T follicular helper cell (primary cell): ENCODE measurements at regions not wholly inside any gene's neighbourhood (a gene's known extent, or its start where the extent isn't known, plus 50 kb on each side); places are given as distances from the start of the nearest gene placed in this dataset.
"Not testable (repeated sequence)": the region's sequence is repeated elsewhere in the genome, so short reads cannot be mapped to it uniquely, and the experiment has no call there.

Source experiments
- DNase-seq: peaks from one replicate; pipeline ENCODE4 v3.0.0-alpha.2; 2020; ENCODE audit warnings: low read depth

DNA sequence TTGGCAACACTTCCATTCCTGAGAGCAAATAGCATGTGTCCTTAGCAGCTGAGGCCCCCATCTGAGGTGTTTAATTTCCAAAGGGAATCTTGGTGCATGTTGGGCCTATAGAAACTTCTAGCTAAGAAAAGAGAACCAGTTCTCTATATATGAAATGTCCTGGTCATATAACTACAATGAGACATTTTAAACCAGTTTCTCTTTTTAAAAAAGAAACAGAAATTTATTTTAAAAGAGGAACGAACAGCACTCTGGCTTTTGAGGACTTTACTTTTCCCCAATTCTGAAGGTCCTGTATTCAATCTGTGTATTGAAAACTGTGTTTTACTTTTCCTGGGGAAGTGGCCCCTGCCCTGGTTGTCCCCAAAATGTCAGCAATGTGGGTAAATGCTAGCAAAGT is 94.0 kb upstream of the FOXN2 start:
- no peak for DNase-seq

DNA sequence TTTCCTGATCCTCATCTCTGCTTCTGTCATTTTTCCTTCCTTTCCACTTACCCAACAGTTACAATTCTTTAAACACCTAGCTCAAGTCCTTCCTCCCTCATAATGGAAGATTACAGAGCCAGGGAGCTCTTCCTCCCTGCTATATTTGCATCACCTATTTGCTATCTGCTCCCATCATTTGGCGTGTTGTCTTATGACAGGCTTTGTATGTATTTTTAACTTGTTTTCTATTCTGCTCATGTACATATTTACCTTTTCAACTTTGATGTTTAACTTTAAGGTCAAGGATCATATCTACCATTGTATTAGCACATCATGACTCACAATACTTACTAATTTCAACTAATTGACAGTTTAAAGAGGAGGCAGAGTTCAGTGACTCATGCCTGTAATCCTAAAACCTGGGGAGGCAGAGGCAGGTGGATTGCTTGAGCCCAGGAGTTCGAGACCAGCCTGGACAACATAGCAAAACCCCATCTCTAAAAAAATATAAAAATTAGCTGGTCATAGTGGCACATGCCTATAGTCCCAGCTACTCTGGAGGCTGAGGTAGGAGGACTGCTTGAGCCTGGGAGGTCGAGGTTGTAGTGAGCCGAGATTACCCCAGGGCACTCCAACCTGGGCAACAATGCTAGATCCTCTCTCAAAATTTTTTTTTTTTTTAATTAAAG is 92.5 kb upstream of the FOXN2 start:
- no peak for DNase-seq

DNA sequence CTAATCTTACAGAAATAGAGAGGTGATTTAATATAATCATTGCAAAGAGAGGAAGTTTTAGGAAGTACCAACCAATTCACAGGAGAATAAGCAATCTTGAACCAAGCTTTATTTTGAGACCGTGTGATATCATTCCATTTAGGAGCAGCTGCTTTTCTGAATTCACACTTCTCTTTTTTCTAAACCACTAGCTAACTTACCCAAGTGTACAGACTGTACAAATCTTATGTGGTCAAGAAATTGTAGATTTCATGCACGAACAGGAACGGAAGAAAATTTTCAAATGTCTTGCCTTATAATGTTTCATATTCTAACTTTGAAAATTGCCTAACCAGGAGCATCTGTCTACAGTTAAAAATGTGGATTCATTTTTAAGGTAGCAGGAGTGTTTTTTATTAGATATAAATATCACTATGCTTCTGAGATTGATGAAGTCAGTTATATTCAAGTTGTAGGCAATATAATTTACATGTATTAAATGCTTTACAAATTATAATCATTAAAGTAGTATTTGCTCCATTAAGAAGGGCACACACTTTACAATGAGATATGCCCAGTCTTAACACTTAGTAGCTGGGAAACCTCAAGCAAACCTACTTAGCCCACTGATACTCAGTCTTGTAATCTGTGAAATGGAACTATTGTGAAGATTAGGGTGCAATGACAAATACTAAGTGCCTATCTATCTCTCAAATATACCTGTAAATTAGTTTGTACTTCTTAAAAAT is 86.7 kb upstream of the FOXN2 start:
- DNase-seq: no peak

DNA sequence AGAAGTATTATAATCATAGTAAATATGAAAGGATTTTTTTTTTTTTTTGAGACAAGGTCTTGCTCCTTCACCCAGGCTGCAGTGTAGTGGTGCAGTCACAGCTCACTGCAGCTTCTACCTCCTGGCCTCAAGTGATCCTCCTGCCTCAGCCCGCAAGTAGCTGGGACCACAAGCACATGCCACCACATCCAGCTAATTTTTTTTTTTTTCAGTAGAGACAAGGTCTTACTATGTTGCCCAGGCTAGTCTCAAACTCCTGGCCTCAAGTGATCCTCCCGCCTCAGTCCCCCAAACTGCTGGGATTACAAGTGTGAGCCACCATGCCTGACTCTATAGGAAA is 86.2 kb upstream of the FOXN2 start:
- DNase-seq: no peak

DNA sequence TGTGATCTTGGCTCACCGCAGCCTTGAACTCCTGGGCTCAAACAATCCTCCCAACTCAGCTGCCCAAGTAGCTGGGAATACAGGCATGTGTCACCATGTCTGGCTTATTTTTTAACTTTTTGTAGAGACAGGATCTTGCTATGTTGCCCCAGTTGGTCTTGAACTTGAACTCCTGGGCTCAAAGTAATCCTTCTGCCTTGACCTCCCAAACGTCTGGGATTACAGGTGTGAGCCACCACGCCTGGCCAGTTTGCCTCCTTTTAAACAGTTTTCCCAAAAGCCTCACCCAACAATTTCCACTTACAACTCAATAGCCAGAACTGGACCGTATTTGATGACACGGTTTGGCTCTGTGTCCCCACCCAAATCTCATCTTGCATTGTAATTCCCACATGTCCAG is 85.4 kb upstream of the FOXN2 start:
- DNase-seq: no peak

DNA sequence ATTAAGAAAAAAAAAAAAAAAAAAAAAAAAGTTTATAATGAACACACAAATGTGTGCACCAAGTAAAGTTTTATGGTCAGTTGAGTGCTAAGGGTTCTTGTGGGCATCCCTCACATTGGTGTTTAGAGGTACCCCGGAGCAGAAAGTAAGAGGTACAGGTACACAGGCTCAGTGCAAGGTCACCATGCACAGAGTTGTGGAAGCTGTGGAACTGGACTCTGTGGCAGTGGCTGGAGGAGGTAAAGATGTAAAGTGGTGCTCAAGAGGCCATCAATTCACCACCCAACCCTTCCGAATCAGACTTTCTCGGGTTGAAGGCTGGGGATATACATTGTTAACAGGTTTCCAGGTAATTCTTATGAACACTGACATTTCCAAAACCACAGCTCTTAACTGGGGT is 83.6 kb upstream of the FOXN2 start:
- no peak for DNase-seq

DNA sequence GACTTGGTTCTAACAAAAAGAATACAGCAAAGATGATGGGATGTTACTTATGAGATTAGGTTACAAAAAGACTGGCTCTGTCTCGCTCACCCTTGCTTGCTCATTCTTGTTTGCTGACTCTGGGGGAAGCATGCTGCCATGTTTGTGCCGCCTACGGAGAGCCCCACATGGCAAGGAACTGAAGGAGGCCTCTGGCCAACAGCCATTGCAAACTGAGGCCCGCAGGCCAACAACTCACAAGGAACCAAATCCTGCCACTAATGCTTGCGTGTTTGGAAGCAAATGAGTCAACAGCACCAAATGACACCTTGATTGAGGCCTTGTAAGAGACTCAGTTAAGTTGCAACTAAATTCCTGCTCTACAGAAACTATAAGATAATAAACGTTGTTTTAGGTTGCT is 82.1 kb upstream of the FOXN2 start:
- no peak for DNase-seq

DNA sequence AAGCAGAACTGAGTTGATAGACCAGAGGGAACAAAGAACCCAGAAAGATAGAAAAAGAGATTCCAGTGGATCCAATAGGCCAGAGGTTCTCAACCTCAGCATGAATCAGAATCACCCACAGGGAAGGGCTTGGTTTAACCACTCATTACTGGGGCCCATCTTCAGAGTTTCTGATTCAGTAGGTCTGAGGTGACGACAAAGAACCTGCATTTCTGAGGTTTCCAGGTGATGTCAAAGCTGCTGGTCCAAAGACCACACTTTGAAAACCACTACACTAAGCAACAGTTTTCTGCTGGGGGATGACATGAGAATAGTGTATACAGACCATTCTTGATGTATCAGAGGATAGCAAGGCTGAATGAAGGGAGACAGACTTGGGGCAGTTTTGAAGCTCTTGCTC is 81.5 kb upstream of the FOXN2 start:
- DNase-seq: no peak

DNA sequence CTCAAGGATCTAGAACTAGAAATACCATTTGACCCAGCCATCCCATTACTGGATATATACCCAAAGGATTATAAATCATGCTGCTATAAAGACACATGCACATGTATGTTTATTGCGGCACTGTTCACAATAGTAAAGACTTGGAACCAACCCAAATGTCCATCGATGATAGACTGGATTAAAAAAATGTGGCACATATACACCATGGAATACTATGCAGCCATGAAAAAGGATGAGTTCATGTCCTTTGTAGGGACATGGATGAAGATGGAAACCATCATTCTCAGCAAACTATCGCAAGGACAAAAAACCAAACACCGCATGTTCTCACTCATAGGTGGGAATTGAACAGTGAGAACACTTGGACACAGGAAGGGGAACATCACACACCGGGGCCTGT is 80.7 kb upstream of the FOXN2 start:
- not testable (repeated sequence) for DNase-seq

DNA sequence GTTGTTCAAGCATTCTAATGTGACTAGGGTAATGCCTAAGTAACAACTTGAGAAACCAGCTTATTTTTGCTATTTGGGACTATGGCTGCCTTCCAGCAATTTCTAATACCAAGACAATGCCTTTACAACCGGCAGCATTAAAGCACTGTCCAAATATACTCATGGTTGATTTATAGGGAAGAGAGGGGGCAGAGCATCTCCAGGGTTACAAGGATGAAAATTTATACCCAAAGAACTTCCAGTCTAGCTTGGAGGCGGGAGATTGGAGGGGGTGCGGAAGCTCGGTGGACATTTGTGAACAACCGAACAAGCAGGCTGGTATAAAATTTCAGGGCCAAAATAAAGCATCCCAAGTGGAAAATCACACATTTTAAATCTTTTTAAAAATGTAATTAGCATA is 79.4 kb upstream of the FOXN2 start:
- DNase-seq: no peak

DNA sequence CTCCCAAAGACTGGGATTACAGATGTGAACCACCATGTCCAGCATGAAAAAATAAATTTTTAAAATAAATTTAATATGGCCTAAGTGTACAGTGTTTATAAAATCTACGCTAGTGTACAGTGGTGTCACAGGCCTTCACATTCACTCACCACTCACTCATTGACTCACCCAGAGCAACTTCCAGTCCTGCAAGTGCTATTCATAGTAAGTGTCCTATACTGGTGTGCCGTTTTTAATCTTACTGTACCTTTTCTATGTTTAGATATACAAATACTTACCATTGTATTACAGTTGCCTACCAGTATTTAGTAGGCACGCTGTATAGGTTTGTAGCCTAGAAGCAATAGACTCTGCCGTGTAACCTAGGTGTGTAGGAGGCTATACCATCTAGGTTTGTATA is 76.1 kb upstream of the FOXN2 start:
- DNase-seq: no peak

DNA sequence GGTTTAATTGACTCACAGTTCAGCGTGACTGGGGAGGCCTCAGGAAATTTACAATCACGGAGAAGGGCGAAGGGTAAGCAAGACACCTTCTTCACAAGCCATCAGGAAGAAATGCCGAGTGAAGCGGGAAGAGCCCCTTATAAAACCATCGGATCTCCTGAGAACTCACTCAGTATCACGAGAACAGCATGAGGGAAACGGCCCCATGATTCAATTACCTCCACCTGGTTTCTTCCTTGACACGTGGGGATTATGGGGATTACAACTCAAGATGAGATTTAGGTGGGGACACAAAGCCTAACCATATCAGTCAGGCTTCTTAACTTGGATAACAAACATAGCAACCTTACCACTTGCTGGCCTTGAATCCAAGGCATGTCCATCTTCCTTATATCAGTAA is 73.6 kb upstream of the FOXN2 start:
- no peak for DNase-seq

DNA sequence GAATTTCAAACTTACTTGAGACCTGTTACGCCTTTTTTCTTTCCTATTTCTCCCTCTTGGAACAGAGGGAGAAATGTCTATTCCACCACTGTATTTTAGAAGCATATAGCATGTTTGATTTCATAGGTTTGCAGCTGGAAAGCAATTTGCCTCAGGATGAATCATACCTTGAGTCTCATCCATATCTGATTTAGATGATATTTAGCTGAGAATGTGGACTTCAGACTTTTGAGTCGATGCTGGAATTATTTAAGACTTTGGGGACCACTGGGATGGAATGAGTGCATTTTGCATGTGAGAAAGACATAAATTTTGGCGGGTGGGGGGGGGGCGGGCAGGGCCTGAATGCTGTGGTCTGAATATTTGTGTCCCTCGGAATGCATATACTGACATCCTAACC is 67.3 kb upstream of the FOXN2 start:
- no peak for DNase-seq

DNA sequence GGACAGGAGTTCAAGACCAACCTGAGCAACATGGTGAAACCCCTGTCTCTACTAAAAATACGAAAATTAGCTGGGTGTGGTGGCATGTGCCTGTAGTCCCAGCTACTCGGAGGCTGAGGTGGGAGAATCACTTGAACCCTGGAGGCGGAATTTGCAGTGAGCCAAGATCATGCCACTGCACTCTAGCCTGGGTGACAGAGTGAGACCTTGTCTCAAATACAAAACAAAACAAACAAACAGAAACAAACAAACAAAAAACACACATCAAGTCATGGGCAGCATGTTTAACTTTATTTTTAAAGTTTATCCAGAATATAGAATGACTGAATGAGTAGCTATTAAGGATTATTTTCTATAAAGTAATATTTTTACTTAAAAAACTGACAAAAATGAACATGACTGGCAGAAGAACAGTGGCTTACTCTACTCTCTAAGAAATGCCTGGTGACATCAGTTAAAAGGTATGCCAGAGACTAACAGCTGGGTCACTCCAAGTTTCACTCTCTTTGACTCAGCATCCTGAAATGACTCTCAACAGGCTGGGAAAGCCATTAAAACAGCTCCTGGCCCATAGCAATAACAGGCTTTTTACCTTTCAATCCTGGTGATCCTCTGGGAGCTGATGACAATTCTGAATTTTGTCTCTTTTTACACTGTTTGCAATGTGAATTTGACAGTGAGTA is 66.1 kb upstream of the FOXN2 start:
- no peak for DNase-seq

DNA sequence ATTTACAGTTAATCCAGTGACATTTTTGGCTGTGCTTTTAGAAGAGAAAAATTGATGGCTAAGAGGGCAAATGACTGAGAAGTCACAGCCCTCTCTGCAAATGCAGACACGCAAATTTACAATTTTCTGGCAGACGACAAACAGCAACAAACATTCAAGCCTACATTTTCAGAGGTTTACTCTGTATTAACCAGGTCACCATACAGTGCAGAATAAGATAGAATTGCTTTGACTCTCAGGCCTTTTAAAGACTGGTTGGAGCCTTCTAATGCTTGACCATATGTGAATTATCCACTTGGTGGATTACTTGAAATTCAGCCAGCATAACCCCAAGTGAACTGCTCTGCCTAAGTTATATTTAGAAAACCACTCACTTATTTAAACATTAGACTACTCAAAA is 65.5 kb upstream of the FOXN2 start:
- no peak for DNase-seq

DNA sequence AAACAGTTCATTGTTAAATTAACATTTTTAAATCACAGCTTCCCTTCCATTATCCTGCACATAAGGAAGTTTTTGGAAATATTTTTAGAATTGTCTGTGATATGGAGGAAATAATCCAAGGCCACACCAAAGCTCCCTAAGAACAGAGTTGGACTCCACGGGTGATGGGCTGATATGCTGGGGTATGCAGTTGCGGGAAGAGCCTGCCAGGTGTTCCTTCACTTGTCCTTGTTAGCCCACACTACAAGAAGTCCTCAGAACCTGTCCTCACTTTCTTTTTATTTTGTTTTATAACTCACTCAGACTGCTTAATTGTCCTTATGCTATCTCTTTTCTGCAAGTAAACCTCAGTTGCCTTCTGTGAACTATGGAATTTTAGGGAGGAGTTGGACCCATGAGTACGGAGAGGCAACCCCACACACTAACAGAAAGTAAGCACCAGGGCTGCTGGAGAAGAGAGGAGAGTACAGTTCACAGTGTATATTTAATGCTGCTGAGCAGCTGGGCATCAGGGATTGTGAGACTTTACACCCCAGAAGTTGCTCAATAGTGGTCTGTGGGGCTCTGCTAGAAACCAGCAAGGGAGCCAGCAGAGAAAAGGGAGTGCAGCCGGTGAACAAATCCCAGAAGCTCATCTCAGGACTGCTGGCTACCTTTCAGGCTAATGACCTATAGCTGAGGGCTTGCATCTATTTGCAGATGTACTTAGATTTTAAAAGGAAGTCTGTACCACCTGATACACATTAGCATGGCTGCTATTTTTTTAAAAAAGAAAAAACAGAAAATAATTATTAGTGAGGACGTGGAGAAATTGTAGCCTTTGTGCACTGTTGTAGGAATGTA is 64.6 kb upstream of the FOXN2 start:
- no peak for DNase-seq

DNA sequence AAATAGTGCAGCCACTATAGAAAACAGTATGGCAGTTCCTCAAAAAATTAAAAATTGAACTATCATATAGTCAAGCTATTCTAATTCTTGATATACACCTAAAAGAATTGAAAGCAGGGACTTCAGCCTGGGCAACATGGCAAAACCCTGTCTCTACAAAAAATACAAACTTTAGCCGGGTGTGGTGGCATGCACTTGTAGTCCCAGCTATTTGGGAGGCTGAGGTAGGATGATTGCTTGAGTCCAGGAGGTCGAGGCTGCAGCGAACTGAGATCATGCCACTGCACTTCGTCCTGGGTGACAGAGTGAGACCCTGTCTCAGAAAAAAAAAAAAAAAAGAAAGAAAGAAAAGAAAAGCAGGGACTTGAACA is 64.0 kb upstream of the FOXN2 start:
- no peak for DNase-seq

DNA sequence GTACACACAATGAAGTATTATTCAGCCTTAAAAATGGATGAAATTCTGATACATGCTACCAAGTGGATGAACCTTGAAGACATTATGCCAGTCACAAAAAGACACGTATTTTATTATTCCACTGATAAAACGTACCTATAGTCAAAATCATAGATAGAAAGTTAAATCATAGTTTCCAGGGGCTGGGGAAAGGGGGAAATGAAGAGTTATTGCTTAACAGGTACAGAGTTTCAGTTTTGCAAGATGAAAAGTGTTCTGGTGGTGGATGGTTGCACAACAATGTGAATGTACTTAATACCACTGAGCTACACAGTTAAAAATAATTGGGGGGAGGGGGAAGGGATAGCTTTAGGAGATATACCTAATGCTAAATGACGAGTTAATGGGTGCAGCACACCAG is 63.5 kb upstream of the FOXN2 start:
- DNase-seq: no peak

DNA sequence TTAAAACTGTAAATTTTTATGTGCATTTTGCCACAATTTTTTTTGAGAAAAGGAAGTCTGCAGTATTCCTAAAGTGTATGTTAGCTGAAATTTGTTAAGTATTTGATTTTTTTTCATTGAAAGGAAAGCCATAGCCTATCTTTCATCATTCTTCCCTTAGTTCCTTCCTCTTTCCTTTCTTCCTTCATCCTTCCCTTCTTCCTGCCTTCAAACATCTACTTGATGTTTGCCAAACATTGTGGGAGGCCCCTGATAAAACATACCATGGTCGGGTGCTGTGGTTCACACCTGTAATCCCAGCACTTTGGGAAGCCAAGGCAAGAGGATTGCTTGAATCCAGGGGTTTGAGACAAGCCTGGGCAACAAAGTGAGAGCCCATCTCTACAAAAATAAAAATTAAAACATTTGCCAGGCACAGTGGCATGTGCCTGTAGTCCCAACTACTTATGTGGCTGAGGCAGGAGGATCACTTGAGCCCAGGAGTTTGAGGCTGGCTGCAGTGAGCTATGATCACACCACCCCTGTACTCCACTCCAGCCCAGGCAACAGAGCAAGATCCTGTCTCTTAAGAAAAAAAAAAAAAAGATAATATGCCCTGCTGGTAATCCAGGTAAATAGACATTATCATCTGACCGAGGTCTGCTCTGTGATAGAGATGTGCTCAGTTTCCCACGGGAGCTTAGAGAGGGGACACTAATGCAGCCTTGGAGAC is 62.9 kb upstream of the FOXN2 start:
- no peak for DNase-seq

DNA sequence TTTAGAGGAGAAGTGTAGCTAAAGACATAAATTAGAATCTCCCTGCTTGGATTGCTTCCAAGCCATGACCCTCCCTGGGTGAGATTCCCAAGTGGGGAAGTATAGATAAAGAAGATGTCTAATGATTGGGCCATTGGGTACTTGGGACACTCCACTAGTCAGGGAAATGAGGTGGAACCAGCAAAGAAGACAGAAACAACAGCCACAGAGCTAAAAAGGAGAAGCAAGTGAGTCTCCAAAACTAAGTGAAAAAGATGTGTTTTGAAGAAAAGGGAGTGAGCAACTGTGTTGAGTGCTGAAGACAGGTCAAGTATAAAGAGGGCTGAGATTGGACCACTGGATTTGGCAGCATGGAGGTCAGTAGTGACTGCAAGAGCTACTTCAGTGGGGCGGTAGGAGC is 61.2 kb upstream of the FOXN2 start:
- DNase-seq: no peak

DNA sequence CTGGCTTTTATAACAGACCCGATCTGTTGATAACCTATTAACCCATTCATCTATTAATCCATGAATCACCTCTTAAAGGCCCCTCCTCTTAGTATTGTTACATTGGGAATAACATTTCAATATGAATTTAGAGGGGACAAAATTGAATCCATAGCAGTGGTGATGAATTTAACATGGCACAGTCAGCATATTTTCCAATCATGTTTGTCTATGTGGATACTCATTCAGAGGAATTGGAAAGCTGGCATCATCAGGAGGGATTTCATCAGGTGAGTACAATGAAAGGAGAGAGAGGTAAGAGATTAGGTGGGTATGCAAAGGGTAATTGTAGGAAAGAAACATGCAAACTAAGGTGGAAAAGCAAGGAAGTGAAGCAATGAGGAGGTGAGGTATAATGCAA is 59.6 kb upstream of the FOXN2 start:
- no peak for DNase-seq

DNA sequence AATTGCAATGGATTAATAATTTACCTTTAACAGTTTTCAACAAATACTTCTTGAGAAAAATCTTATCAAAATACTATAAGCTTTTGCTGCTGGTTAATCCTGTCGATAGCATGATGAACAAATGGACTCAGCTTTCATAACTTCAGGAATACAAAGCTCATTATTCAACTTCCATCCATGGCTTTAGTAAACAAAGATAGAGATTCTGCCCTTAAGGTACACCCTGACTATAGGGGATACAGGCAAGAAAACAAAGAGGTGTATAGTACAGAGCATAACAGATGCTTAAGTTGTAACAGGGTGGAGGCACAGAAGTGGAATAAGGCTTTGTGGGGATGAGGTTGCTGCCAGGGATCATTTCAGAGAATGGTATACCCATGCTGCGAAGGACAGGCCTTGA is 57.0 kb upstream of the FOXN2 start:
- no peak for DNase-seq
